A673 (cell line): ENCODE measurements at regions not wholly inside any gene's neighbourhood (a gene's known extent, or its start where the extent isn't known, plus 50 kb on each side); places are given as distances from the start of the nearest gene placed in this dataset.

Experiments
- CTCF ChIP-seq: fragments of 300-800, 200-600 bp; sonication (generic); conservative IDR thresholded peaks from 2 replicates; pipeline ENCODE4 v1.5.1; 2017; ENCODE audit warnings: low read depth, mild to moderate bottlenecking, antibody characterized with exemption, low read length, moderate library complexity, mixed read lengths
- EZH2 ChIP-seq: fragments of 200-600 bp; sonication (generic); IDR thresholded peaks from 2 replicates; pipeline ENCODE4 v1.6.1; 2017; ENCODE audit warnings: borderline replicate concordance, low read depth, mild to moderate bottlenecking, mixed read lengths, antibody characterized with exemption, low read length; ENCODE audit not compliant: poor library complexity, severe bottlenecking

GRCh38 chr11:119978696-119979095, 159.2 kb downstream of the TRIM29 start:
- no peak for TF ChIP-seq CTCF
- TF ChIP-seq EZH2, result no peak
